ENCODE measurements at regions not wholly inside any gene's neighbourhood (a gene's known extent, or its start where the extent isn't known, plus 50 kb on each side); places are given as distances from the start of the nearest gene placed in this dataset.
"Not testable (repeated sequence)": the region's sequence is repeated elsewhere in the genome, so short reads cannot be mapped to it uniquely, and the experiment has no call there.

- intact Hi-C loops (cut with micrococcal nuclease); H4K20me1 ChIP-seq (ENCODE audit: insufficient read depth); H3K9me3 ChIP-seq (ENCODE audit: control insufficient read depth in 1 of 2, insufficient read depth in 1 of 2, low read depth in 1 of 2, low read length in 2 of 2); H3K27ac ChIP-seq (ENCODE audit: low read depth, low read length); H3K36me3 ChIP-seq (ENCODE audit: control insufficient read depth in 1 of 2, insufficient read depth in 2 of 2, low read length in 2 of 2); ATAC-seq; H3K4me1 ChIP-seq (ENCODE audit: control insufficient read depth in 1 of 2, insufficient read depth in 2 of 2, low read length in 2 of 2); DNase-seq (ENCODE audit: low read depth, low spot score); H2AFZ ChIP-seq (ENCODE audit: low read depth, low read length, poor library complexity, severe bottlenecking); H3K27me3 ChIP-seq (ENCODE audit: insufficient read depth, low read length); BruUV-seq (replicated peaks); H3K9ac ChIP-seq (ENCODE audit: low read length); H3K4me2 ChIP-seq (ENCODE audit: low read length); H3K79me2 ChIP-seq (ENCODE audit: insufficient read depth, low read length); H3K9me2 ChIP-seq (ENCODE audit: insufficient read depth); CTCF ChIA-PET; H3K4me3 ChIP-seq (replicated peaks in 1 of 2; ENCODE audit: low read depth in 1 of 2, low read length in 2 of 2); RAD21 ChIA-PET (ENCODE audit: low non-redundant PET in 1 of 2, low total read pairs in 2 of 2, uncharacterized antibody in 2 of 2, unreplicated experiment in 2 of 2): not testable (repeated sequence)
- POLR2A ChIA-PET = interaction anchor here (0.7 kb wide), 1 partner anchor 15 kb away, joined by 4 read pairs; no protein-coding TSS in a partner anchor
These were observed 421.5 kb downstream of the PCDH19 start for GRCh38 chrX:99988532-99988931.

- ChIA-PET RAD21 (ENCODE audit: low non-redundant PET in 1 of 2, low total read pairs in 2 of 2, uncharacterized antibody in 2 of 2, unreplicated experiment in 2 of 2) (no interaction called here), POLR2A (interaction anchor here (0.6 kb wide), 1 partner anchor 15 kb away, joined by 4 read pairs; no protein-coding TSS in a partner anchor), CTCF (no interaction called here)
- ATAC-seq = no peak
- no peaks in the 10 kb centered on the region for H3K27me3 ChIP-seq (ENCODE audit: insufficient read depth, low read length)
- H3K79me2 ChIP-seq (ENCODE audit: insufficient read depth, low read length) = no peaks in the 10 kb centered on the region
- H3K4me3 ChIP-seq (replicated peaks in 1 of 2; ENCODE audit: low read depth in 1 of 2, low read length in 2 of 2) = no peak overlapping the region
- H4K20me1 ChIP-seq (ENCODE audit: insufficient read depth) = no peaks in the 10 kb centered on the region
- H3K9me3 ChIP-seq (ENCODE audit: control insufficient read depth in 1 of 2, insufficient read depth in 1 of 2, low read depth in 1 of 2, low read length in 2 of 2) = no peaks in the 10 kb centered on the region
- H3K4me1 ChIP-seq (ENCODE audit: control insufficient read depth in 1 of 2, insufficient read depth in 2 of 2, low read length in 2 of 2) = no peaks in the 10 kb centered on the region
- no peaks in the 10 kb centered on the region for H3K36me3 ChIP-seq (ENCODE audit: control insufficient read depth in 1 of 2, insufficient read depth in 2 of 2, low read length in 2 of 2)
- no peak for TF ChIP-seq CBX3 (IDR thresholded peaks at IDR 0.05; ENCODE audit: low read depth)
- no peak for TF ChIP-seq REST (IDR thresholded peaks at IDR 0.05; ENCODE audit: low read depth)
- no peak for TF ChIP-seq ELF1 (IDR thresholded peaks at IDR 0.05; ENCODE audit: borderline replicate concordance, low read depth)
- TF ChIP-seq SP1 (IDR thresholded peaks at IDR 0.05; ENCODE audit: low read depth) = no peak
- TF ChIP-seq EZH2phosphoT487 (IDR thresholded peaks at IDR 0.05; ENCODE audit: borderline replicate concordance) = no peak
- no peak for TF ChIP-seq TCF7L2 (IDR thresholded peaks at IDR 0.05; ENCODE audit: borderline replicate concordance, extremely low read depth, insufficient read depth, insufficient read length)
- TF ChIP-seq ZBTB33 (IDR thresholded peaks at IDR 0.05; ENCODE audit: extremely low read depth, insufficient replicate concordance, low read length) = no peak
- no peak for TF ChIP-seq POLR2A (IDR thresholded peaks at IDR 0.05; ENCODE audit: borderline replicate concordance, extremely low read depth, insufficient read depth, insufficient read length)
- TF ChIP-seq CTCF (IDR thresholded peaks at IDR 0.05 in 2 of 3, conservative IDR thresholded peaks at IDR 0.05 in 1 of 3; ENCODE audit: borderline replicate concordance in 1 of 3, insufficient read depth in 1 of 3, low read depth in 2 of 3, low read length in 2 of 3) = no peak
- no peak for TF ChIP-seq JUND (IDR thresholded peaks at IDR 0.05)
- no peak for TF ChIP-seq YY1 (IDR thresholded peaks at IDR 0.05; ENCODE audit: extremely low read depth, insufficient replicate concordance, low read depth, low read length)
- DNase-seq (ENCODE audit: low read depth, low spot score) = no peak
- no peak overlapping the region for H2AFZ ChIP-seq (ENCODE audit: low read depth, low read length, poor library complexity, severe bottlenecking)
- H3K9me2 ChIP-seq (ENCODE audit: insufficient read depth) = no peaks in the 10 kb centered on the region
- no peak overlapping the region for H3K27ac ChIP-seq (ENCODE audit: low read depth, low read length)
- no peak overlapping the region for H3K4me2 ChIP-seq (ENCODE audit: low read length)
- no TSS peak for BruUV-seq (replicated peaks)
- intact Hi-C loops (cut with micrococcal nuclease) = no loop called here
- no peak overlapping the region for H3K9ac ChIP-seq (ENCODE audit: low read length)
These were observed 436.4 kb downstream of the PCDH19 start for GRCh38 chrX:99973572-99974226.
